ENCODE measurements at regions not wholly inside any gene's neighbourhood (a gene's known extent, or its start where the extent isn't known, plus 50 kb on each side); places are given as distances from the start of the nearest gene placed in this dataset.

DNA sequence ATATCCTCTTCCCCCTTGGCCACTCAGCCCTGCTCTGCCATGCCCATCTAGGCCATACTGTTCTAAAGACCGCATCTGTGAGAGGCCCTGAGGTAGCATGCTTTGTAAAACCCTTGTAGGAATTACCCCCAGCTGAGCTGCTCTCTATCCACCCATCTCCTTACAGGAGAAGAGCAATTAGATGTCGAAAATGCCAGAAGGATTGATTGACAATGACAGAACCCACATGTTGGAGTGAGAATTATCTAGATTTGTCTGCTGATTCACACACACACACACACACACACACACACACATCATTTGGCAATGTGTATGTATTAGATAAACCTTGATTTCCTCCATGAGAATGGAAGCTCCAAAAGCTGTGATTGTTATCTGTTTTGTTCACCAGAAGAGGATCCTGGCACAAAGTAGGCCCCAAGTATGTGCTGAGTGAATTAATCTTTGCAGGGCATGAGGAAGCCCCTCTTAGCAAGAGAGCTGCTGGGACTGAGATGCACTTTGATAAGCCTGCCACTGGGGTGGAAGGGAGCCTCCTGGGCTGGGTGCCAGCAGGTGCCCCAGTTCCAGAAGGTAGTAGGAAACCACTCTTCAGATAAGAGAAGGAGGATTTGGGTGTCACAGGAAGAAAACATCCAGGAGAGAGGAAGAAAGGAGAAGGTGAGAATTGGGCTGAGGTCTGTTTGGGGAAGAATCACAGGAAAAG, 187.5 kb upstream of the ADO start:
- TF ChIP-seq POLR2AphosphoS5 (IDR thresholded peaks at IDR 0.05) (no peak), POLR2A (IDR thresholded peaks at IDR 0.05) (no peak)
- TF ChIP-seq, protein P1, sequence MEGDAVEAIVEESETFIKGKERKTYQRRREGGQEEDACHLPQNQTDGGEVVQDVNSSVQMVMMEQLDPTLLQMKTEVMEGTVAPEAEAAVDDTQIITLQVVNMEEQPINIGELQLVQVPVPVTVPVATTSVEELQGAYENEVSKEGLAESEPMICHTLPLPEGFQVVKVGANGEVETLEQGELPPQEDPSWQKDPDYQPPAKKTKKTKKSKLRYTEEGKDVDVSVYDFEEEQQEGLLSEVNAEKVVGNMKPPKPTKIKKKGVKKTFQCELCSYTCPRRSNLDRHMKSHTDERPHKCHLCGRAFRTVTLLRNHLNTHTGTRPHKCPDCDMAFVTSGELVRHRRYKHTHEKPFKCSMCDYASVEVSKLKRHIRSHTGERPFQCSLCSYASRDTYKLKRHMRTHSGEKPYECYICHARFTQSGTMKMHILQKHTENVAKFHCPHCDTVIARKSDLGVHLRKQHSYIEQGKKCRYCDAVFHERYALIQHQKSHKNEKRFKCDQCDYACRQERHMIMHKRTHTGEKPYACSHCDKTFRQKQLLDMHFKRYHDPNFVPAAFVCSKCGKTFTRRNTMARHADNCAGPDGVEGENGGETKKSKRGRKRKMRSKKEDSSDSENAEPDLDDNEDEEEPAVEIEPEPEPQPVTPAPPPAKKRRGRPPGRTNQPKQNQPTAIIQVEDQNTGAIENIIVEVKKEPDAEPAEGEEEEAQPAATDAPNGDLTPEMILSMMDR (IDR thresholded peaks at IDR 0.05): no peak

All from breast epithelium (tissue), 3 donors.